Neural cell (in vitro differentiated cells): ENCODE measurements at regions not wholly inside any gene's neighbourhood (a gene's known extent, or its start where the extent isn't known, plus 50 kb on each side); places are given as distances from the start of the nearest gene placed in this dataset.

Experiments used
- H2AFZ ChIP-seq: fragments of 200-600, 300-800 bp; sonication (generic), shearing (Covaris generic); 2 replicates; pipeline ENCODE4 v1.6.0; 2014; ENCODE audit warnings: low read depth, mild to moderate bottlenecking, antibody characterized with exemption, low read length, moderate library complexity
- H3F3A ChIP-seq: fragments of 200-600 bp; shearing (Covaris generic); 2 replicates; pipeline ENCODE4 v1.6.1; 2016; ENCODE audit warnings: mild to moderate bottlenecking, moderate library complexity, mixed read lengths, antibody characterized with exemption, low read length; ENCODE audit not compliant: insufficient read depth, poor library complexity, severe bottlenecking
- H3K27ac ChIP-seq: fragments of 200-600, 300-800 bp; sonication (generic), shearing (Covaris generic); 2 replicates; pipeline ENCODE4 v1.5.1; 2014; ENCODE audit warnings: mild to moderate bottlenecking, low read length, moderate library complexity
- H3K27me3 ChIP-seq: fragments of 300-800, 200-600 bp; sonication (generic), shearing (Covaris generic); 2 replicates; pipeline ENCODE4 v1.6.0; 2014; ENCODE audit warnings: mild to moderate bottlenecking, low read depth, low read length, moderate library complexity; ENCODE audit not compliant: insufficient read depth
- H3K36me3 ChIP-seq: fragments of 300-800, 200-600 bp; sonication (generic), shearing (Covaris generic); 2 replicates; pipeline ENCODE4 v1.5.1; 2014; ENCODE audit warnings: mild to moderate bottlenecking, antibody characterized with exemption, low read length, moderate library complexity; ENCODE audit not compliant: insufficient read depth
- H3K4me2 ChIP-seq: fragments of 300-800, 200-600 bp; sonication (generic), shearing (Covaris generic); 2 replicates; pipeline ENCODE4 v1.6.0; 2014; ENCODE audit warnings: mild to moderate bottlenecking, low read length
- H3K4me3 ChIP-seq: fragments of 300-800, 200-600 bp; sonication (generic), shearing (Covaris generic); 2 replicates; pipeline ENCODE4 v1.5.1; 2014; ENCODE audit warnings: mild to moderate bottlenecking, low read length, moderate library complexity
- H3K79me2 ChIP-seq: fragments of 200-600 bp; shearing (Covaris generic); replicated peaks from 2 replicates; pipeline ENCODE4 v1.6.0; 2014; ENCODE audit warnings: mild to moderate bottlenecking, low read length, moderate library complexity; ENCODE audit not compliant: insufficient read depth
- H3K9ac ChIP-seq: fragments of 300-800, 200-600 bp; sonication (generic), shearing (Covaris generic); 2 replicates; pipeline ENCODE4 v1.6.1; 2016; ENCODE audit warnings: mild to moderate bottlenecking, low read length, mixed read lengths
- H3K9me2 ChIP-seq: fragments of 200-600 bp; shearing (Covaris generic); 2 replicates; pipeline ENCODE4 v1.6.1; 2016; ENCODE audit warnings: mild to moderate bottlenecking, low read length, mixed read lengths; ENCODE audit not compliant: insufficient read depth
- H3K9me3 ChIP-seq: fragments of 200-600, 300-800 bp; sonication (generic), shearing (Covaris generic); 2 replicates; pipeline ENCODE4 v1.6.1; 2016; ENCODE audit warnings: mild to moderate bottlenecking, mixed run types, low read length, moderate library complexity, mixed read lengths
- H4K20me1 ChIP-seq: fragments of 200-600 bp; shearing (Covaris generic); 2 replicates; pipeline ENCODE4 v1.6.1; 2016; ENCODE audit warnings: mild to moderate bottlenecking, mixed run types; ENCODE audit not compliant: insufficient read depth
- EP300 ChIP-seq: fragments of 450-650 bp; conservative IDR thresholded peaks from 2 replicates; pipeline ENCODE4 v1.6.1; 2014; ENCODE audit warnings: antibody characterized with exemption, mild to moderate bottlenecking, moderate library complexity; ENCODE audit not compliant: poor library complexity, severe bottlenecking
- EZH2 ChIP-seq: fragments of 200-600, 300-800 bp; shearing (Covaris generic), sonication (generic); IDR thresholded peaks from 2 replicates; pipeline ENCODE4 v1.6.1; 2014; ENCODE audit warnings: antibody characterized with exemption, low read length, borderline replicate concordance, mild to moderate bottlenecking; ENCODE audit not compliant: insufficient read depth, poor library complexity, severe bottlenecking
- MXI1 ChIP-seq: fragments of 450-650 bp; conservative IDR thresholded peaks from 2 replicates; pipeline ENCODE4 v1.6.1; 2014; ENCODE audit warnings: antibody characterized with exemption, mild to moderate bottlenecking; ENCODE audit not compliant: poor library complexity, severe bottlenecking
- POLR2AphosphoS5 ChIP-seq: IDR thresholded peaks from 2 replicates; pipeline ENCODE4 v1.6.1; 2012
- RAD21 ChIP-seq: fragments of 450-650 bp; conservative IDR thresholded peaks from 2 replicates; pipeline ENCODE4 v1.6.1; 2014; ENCODE audit warnings: antibody characterized with exemption, mild to moderate bottlenecking, moderate library complexity
- SMC3 ChIP-seq: fragments of 450-650 bp; conservative IDR thresholded peaks from 2 replicates; pipeline ENCODE4 v1.6.1; 2014; ENCODE audit warnings: antibody characterized with exemption, mild to moderate bottlenecking, moderate library complexity; ENCODE audit not compliant: poor library complexity
- TAF1 ChIP-seq: IDR thresholded peaks from 2 replicates; pipeline ENCODE4 v1.6.1; 2012; ENCODE audit warnings: low read depth
- TF ChIP-seq, protein P1 (sequence below): IDR thresholded peaks from 2 replicates; pipeline ENCODE4 v1.6.1; 2012; ENCODE audit warnings: borderline replicate concordance
- TF ChIP-seq, protein P2 (sequence below): fragments of 450-650 bp; IDR thresholded peaks from 2 replicates; pipeline ENCODE4 v1.5.1; 2014; ENCODE audit warnings: antibody characterized with exemption, mild to moderate bottlenecking, moderate library complexity; ENCODE audit not compliant: poor library complexity, severe bottlenecking

DNA sequence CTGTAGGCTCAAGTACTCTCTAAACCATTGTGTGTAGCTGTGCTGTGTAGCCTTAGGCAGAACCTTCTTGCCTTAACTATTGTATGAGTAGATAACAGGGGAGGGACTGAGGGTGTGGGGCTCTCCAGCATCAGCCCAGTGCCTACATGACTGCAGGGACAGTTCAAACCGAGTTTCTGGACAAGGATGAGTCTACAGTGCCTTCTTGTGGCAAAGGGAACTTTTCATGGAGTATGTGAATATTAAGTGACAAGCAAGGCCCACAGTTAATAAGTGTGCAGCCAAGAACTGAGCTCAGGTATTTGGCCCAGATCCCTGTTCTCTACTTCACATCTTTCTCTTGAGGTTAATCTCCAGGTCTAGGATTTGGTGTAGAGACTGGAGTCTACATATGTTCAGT lies 424.4 kb upstream of the LARGE1 start:
- no peak overlapping the region for H3K27ac ChIP-seq
- H3K4me3 ChIP-seq = no peak overlapping the region
- no peak overlapping the region for H3K4me2 ChIP-seq
- no peaks in the 10 kb centered on the region for H3K9me2 ChIP-seq
- no peak overlapping the region for H3K9ac ChIP-seq
- H3K27me3 ChIP-seq = no peaks in the 10 kb centered on the region
- TF ChIP-seq EZH2 (no peak), SMC3 (no peak), EP300 (no peak)
- TF ChIP-seq, protein P1, sequence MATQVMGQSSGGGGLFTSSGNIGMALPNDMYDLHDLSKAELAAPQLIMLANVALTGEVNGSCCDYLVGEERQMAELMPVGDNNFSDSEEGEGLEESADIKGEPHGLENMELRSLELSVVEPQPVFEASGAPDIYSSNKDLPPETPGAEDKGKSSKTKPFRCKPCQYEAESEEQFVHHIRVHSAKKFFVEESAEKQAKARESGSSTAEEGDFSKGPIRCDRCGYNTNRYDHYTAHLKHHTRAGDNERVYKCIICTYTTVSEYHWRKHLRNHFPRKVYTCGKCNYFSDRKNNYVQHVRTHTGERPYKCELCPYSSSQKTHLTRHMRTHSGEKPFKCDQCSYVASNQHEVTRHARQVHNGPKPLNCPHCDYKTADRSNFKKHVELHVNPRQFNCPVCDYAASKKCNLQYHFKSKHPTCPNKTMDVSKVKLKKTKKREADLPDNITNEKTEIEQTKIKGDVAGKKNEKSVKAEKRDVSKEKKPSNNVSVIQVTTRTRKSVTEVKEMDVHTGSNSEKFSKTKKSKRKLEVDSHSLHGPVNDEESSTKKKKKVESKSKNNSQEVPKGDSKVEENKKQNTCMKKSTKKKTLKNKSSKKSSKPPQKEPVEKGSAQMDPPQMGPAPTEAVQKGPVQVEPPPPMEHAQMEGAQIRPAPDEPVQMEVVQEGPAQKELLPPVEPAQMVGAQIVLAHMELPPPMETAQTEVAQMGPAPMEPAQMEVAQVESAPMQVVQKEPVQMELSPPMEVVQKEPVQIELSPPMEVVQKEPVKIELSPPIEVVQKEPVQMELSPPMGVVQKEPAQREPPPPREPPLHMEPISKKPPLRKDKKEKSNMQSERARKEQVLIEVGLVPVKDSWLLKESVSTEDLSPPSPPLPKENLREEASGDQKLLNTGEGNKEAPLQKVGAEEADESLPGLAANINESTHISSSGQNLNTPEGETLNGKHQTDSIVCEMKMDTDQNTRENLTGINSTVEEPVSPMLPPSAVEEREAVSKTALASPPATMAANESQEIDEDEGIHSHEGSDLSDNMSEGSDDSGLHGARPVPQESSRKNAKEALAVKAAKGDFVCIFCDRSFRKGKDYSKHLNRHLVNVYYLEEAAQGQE = no peak
- H3K79me2 ChIP-seq = no peaks in the 10 kb centered on the region
- no peaks in the 10 kb centered on the region for H3K36me3 ChIP-seq
- H2AFZ ChIP-seq = no peak overlapping the region
- H3K9me3 ChIP-seq = no peaks in the 10 kb centered on the region
- H4K20me1 ChIP-seq = no peaks in the 10 kb centered on the region
- no peaks in the 10 kb centered on the region for H3F3A ChIP-seq

DNA sequence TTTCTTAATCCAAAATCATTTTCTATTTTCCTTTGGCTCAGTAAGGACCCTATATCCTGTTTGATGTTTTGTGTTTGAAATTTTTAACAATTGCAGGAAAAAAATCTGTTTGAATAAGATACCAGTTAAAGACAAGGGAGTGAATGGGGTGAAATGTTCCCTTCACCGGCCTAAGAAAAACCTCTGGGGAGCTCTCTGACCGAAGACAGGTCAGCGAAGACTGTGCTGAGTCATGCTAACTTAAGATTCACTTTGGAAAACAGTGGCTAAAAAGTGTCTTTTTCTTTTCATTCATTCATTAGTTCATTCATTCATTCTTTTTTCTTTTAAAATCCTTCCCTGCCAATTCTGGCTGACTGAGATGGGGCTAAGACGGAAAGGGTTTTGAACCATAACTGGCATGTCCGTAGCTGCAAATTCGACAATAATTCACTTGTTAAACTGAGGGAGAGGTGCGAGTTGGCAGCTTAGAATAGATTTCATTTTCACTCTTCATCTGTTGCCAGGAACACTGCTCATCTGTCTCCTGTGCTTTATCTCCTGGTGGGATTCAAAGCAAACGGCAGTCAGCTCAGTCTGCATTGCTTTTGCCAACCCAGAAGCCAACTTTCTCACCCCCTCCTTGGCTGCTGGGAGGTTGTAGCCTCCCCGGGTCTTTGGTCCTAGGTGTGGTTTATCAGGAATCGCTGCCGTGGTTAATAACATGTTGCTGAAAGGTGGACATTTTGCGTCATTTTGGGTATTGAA lies 434.0 kb upstream of the LARGE1 start:
- Histone ChIP-seq H3K36me3 (no peaks in the 10 kb centered on the region), H3K9ac (no peak overlapping the region), H3K4me2 (no peak overlapping the region), H3K9me2 (no peaks in the 10 kb centered on the region), H3K27me3 (no peaks in the 10 kb centered on the region), H3K79me2 (no peaks in the 10 kb centered on the region), H3K4me3 (no peak overlapping the region), H2AFZ (no peak overlapping the region), H3K9me3 (no peaks in the 10 kb centered on the region), H3F3A (no peaks in the 10 kb centered on the region), H4K20me1 (no peaks in the 10 kb centered on the region), H3K27ac (no peak overlapping the region)
- TF ChIP-seq EZH2 = no peak

DNA sequence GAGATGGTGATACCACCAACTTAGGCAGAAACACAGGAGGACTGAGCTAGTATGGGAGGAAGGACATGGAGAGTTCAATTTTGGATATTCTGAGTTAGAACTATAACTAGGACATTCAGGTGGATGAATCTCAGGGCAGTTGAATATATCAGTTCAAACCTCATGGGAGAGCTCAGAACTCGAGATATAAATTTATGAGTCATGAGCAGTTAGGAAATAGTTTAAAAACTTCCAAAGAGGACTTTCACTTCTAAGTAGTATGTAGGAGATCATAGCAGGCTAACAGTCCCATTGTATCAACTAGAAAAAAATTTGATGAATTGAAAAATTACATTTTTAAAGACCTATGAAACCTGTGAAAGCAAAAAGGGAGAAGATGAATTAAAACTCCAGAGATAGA lies 436.2 kb upstream of the LARGE1 start:
- Histone ChIP-seq H3K9ac (no peak overlapping the region), H4K20me1 (no peaks in the 10 kb centered on the region), H3K4me3 (no peak overlapping the region)

More for the DNA sequence above, 436.2 kb upstream of the LARGE1 start:
- H3K36me3 ChIP-seq = no peaks in the 10 kb centered on the region
- no peaks in the 10 kb centered on the region for H3K79me2 ChIP-seq
- H3K27ac ChIP-seq = no peak overlapping the region
- no peaks in the 10 kb centered on the region for H3K27me3 ChIP-seq
- no peaks in the 10 kb centered on the region for H3K9me3 ChIP-seq
- TF ChIP-seq EP300 = no peak
- TF ChIP-seq, protein P1 = no peak
- no peak for TF ChIP-seq SMC3
- no peak for TF ChIP-seq POLR2AphosphoS5
- TF ChIP-seq EZH2 = no peak
- no peak for TF ChIP-seq TAF1
- TF ChIP-seq, protein P2, sequence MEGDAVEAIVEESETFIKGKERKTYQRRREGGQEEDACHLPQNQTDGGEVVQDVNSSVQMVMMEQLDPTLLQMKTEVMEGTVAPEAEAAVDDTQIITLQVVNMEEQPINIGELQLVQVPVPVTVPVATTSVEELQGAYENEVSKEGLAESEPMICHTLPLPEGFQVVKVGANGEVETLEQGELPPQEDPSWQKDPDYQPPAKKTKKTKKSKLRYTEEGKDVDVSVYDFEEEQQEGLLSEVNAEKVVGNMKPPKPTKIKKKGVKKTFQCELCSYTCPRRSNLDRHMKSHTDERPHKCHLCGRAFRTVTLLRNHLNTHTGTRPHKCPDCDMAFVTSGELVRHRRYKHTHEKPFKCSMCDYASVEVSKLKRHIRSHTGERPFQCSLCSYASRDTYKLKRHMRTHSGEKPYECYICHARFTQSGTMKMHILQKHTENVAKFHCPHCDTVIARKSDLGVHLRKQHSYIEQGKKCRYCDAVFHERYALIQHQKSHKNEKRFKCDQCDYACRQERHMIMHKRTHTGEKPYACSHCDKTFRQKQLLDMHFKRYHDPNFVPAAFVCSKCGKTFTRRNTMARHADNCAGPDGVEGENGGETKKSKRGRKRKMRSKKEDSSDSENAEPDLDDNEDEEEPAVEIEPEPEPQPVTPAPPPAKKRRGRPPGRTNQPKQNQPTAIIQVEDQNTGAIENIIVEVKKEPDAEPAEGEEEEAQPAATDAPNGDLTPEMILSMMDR = no peak
- TF ChIP-seq RAD21 = no peak
- no peak for TF ChIP-seq MXI1
- H3K9me2 ChIP-seq = no peaks in the 10 kb centered on the region
- H2AFZ ChIP-seq = no peak overlapping the region
- no peaks in the 10 kb centered on the region for H3F3A ChIP-seq
- no peak overlapping the region for H3K4me2 ChIP-seq
